NCI-H510A treated with DMSO at 0.1 percent for 48 hours (cell line): ENCODE measurements at regions not wholly inside any gene's neighbourhood (a gene's known extent, or its start where the extent isn't known, plus 50 kb on each side); places are given as distances from the start of the nearest gene placed in this dataset.
"Not testable (repeated sequence)": the region's sequence is repeated elsewhere in the genome, so short reads cannot be mapped to it uniquely, and the experiment has no call there.

Experiments used
- DNase-seq: peaks from one replicate; lab custom pipeline; 2025; lab: John Stamatoyannopoulos, UW

DNA sequence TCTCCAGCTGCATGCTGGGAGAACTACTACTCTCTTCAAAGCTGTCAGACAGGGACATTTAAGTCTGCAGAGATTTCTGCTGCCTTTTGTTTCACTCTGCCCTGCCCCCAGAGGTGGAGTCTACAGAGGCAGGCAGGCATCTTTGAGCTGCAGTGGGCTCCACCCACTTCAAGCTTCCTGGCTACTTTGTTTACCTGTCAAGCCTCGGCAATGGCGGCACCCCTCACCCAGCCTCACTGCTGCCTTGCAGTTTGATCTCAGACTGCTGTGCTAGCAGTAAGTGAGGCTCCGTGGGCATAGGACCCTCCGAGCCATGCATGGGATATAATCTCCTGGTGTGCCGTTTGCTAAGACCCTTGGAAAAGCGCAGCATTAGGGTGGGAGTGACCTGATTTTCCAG lies 61.7 kb downstream of the DMRTA1 start:
- not testable (repeated sequence) for DNase-seq

DNA sequence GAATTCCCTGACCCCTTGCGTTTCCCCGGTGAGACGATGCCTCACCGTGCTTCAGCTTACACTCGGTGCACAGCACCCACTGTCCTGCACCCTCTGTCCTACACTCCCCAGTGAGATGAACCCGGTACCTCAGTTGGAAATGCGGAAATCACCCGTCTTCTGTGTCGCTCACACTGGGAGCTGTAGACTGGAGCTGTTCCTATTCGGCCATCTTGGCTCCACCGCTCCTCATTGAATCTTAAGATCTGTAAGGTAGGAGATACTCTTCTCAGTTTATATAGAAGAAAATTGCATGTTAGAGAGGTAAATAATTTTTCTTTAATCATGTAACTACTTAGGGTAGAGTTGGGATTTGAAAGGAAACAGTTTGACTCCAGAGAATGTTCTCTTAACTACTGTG lies 62.2 kb downstream of the DMRTA1 start:
- DNase-seq, result no peak

DNA sequence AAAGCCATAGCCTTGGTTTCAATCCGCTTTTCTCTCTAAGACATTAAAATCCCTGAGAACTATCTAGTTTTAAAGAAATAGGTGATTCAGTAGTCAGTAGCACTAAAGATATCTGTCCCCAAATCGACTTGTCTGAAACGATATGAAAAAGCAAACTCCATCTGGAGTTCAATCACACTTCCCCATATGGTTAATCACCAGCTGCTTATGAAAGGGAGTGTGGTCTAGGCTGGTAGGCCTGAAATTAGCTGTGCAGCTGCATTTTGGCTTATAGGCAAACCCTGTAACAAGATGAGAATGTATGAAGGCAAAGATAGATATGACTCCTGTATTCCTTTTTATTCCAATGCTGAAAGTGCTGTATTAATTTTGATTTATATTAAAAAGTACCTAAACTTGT lies 65.9 kb downstream of the DMRTA1 start:
- DNase-seq, result no peak

DNA sequence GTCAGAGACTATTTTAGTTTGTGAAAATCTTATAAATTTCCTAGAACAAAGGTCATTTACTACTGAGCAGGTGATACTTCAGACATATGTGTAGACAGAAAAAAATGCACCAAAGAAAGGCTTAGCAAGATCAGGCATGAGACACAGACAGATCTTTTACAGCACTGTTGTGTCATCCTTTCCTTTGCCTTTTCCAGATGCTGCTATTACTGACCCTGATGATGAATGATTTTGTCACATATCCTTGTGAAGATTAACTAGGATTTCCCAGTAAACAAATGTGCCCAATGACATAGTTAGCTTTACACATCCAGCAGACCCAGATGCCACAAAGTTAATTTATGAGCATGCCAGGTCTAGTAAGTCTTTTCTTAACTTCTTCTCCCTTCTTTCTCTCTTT lies 68.2 kb downstream of the DMRTA1 start:
- no peak for DNase-seq

DNA sequence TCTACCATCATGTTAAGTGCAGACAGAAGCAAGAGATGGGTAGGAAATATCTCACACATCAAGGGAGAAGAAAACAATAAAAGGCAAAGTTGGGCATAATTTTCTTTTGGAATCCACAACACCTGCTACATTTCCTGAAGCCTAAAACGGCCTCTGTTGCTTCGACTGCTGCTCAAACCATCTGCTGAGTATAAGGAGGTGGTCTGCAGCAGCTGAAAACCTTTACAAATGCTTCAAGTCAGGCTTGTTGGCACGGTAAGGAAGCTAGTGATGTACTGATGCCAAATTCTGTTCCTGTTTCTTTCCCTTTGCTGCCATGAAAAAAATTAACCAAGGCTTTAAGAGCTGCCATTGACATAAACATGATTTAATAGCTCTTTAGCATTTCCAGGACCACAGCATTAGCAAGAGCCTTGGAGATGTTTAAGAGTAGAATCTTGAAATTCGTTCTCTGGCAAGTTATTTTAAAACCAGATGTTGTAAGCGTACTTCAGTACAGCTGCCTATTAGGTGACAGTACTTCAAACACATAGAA lies 75.6 kb downstream of the DMRTA1 start:
- no peak for DNase-seq

DNA sequence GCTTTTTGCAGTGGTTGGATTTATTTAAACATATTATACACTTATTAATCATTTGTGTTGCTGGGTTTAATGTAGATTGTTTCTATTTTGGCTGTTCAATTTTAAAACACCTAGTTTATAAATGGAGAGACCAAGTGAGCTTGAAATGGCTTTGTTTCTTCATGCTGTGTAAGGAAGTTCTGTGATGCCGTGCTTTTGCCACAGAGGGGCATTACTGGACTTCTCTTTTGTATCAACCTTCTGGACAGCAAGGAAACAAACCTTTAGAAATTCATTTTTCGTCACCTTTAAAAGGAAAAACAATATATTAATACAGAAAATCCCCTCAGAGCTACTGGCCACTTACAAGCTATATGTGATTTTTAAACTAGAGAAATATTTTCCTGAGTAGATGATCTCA lies 81.9 kb downstream of the DMRTA1 start:
- DNase-seq, result no peak

DNA sequence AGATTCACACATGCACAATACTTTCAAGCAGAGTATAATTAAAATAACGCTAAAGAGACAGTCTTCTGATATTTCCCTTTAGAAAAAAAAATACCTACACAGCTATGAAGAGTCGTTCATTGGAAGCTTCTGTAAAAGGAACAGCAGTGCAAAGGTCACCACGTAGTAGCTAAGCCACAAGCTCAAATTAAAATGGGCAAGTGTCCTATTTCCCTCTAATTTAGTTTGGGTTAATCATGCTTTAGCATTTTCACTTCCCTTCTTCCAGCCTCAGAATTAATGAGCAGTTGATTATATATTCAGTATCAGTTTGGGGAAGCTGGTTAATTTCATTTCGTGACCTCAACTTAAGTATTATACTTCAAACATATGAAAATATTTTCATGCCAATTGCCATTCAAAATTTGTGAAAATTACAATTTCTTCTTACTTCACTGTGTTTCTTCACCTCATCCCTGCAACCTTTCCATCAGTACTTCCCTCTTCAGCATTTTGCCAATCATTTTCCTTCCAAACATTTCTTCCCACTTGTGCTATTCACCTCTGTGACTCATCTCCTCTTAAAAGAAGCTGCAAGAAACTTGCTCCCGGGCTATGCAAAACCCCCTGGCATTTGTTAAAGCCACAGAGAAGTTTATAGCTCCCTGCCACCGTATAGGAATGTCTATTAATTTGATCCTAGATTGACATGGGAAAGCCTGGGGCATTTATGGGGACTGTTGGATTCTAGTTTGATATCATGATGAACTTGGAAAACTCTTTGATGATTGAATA lies 83.0 kb downstream of the DMRTA1 start:
- no peak for DNase-seq

DNA sequence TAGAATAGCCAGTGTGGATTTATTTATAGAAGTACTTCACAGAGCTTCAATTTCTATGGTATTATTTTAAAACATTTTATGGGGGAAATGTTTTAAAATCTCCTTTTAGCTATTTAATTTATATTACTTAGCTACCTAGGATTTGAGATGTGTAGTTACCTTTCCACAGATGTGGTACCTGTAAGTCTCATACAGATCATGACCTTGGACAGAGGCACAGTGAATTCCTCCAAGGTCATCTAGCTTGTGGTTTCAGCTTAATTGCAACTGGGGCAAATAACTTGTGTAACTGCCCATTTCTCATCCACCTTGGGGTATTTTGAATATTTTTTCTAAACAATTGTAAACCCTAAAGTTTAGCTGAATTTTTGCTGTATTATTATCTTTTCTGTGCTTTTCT lies 89.2 kb downstream of the DMRTA1 start:
- no peak for DNase-seq

DNA sequence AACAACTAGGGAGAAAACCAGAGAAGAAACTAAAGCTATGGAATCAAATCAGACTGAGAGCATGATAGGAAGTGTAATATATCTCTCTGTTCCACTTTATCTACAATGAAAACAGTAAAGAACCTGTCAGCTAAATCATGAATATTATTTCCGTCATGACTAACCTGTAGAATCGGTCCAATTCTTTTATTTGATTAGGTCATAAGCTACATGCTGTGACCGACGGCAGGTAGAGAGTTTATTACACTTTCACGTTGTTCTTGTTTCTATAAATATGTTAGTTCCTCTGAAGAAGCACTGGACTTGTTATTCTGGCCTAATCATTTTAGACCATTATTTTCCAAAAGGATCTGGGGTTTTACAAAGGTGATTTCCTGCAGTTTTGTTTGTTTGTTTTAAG lies 91.1 kb downstream of the DMRTA1 start:
- DNase-seq, result no peak

DNA sequence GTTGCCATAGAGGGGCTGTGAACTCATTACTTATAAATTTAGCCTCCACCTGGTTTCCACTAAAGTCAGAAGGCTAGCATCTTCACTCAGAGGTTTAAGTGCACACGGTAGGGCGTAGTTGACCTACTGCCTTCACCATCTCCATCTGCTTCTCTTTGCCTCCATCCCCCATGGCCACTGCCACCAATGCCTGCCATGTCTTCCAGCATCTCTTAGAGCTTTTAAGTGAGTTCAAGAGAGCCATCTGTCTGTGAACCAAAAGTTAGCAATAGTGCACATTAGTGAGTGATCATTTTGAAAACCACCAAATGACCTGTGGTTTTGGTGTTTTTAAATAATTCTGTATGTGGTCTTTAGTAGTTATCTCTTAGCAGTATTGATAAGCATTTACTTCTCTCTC lies 102.0 kb downstream of the DMRTA1 start:
- DNase-seq, result no peak

DNA sequence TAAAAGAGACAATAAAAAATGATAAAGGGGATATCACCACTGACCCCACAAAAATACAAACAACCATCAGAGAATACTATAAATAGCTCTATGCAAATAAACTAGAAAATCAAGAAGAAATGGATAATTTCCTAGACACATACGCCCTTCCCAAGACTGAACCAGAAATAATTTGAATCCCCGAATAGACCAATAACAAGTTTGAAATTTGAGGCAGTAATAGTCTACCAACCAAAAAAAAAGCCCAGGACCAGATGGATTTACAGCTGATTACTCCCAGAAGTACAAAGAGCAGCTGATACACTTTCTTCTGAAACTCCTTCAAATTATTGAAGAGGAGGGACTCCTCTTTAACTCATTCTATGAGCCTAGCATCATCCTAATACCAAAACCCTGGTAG lies 128.1 kb downstream of the DMRTA1 start:
- DNase-seq, result no peak

DNA sequence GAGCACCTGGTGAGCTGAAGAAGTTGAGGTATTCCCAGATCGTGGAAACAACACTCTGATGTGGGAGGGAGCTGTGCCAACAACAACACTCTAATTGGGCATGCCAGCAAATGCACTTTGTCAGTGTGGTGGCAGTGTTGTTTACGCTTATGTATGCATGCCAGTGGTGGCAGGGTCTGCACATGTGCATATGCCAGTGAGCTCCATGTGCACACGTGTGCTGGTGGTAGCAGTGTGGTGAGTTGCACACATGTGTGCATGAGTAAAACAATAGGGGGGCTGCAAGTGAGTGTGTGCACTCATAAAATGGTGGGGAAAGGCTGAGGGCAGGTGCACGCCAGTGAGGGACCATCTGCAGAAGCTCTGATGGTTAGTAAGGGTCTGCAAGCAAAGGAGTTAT lies 134.2 kb downstream of the DMRTA1 start:
- DNase-seq, result no peak

DNA sequence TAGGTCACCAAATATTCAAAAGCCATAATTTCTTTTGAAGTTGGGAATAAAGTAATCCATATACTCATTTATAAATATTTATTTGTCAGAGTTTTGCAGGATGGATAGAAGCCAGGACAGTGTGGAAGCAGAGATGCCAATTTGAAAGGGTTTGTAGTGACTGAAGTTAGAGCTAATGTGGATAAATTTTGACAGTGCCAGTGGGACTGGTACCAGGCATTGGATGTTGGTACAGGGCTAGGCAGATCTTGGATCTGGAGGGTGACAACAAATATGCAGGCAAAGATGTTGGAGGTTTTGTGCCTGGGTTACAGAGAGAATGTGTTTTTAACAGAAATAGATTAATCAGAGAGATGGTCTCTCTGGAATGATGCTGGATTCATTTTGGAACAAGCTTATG lies 135.6 kb downstream of the DMRTA1 start:
- no peak for DNase-seq

DNA sequence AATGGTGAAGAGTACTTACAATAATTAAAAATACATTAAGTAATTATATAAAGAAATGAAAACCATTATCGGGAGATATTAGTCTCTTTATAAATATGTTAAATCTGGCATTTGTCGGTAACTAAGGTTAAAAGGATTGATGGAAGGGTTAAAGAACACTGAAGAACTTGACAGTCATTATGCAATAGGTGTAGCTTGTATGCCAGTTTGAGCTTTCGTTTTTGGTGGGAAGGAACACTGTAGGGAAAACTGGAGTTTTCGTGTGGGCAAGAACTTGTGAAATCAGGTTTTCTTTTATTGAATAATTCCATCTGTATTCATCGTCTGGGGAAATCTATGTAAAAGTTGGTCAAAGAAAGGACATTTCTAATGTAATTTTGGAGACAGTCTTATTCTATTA lies 142.3 kb downstream of the DMRTA1 start:
- no peak for DNase-seq

DNA sequence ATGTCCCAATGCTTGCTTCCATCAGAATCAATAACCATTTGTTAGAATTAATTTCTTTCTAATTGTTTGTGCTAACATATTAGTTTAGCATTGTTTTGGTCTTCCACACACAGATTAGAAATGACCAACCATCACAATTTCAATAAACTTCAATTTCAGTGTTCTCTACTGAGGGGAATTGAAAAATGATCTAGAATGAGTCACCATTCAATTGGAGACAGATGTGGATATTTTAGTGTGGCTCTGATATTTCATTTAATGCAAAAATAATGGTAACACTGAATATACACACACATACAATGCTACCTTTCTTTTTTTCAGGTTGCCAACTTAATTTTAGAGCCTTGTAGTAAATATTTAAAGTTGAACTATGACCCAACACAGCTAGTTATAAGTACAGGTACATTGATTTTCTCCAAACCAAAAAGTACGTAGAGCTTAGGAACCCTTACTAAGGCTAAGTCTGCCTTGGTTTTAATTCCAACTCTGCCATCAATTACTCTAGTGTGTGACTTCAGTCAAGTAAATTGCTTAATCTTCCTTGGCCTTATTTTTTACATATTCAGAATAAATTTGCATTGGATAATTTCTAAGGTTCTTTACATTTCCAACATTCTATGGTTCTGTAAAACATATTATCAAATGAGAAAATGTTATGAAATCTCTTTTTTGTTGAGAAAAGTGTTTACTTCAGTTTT lies 143.9 kb downstream of the DMRTA1 start:
- DNase-seq, result no peak

DNA sequence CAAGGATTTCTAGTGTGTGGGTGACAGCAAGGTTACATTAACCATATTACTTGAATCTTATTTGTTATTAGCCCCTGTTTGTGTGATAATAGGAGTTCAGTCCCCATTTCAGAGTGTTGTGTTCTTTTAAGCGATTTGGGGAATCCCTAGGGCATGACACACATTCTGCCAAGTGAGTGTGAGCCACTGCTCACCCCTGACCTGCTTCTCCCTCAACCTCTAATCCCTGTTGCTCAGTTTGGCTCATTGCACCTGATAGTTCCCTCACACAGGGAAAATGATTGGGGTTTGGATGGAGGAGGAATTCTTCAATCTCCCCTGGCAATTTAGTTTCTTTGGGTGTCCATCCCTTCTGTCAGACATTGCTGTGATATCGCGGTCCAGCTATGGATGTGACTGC lies 149.2 kb downstream of the DMRTA1 start:
- no peak for DNase-seq

DNA sequence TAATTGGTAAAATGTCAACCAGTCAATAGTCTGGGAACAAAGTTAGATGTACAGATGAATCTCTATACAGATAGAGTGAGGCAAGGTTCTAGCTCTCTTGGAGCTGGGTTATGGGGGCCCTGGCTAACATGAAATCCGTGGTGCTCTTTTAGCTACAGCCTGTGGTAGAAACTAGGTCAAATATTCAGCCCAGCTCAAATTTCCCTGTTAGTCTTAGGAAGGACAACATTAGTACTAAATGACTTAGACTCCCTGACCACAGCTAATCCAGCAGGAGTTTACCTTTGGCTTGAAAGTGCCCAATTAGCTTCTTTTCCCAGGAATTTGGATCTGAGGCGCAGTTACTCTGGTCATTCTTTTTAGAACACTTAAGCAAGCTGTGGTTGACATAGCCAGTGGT lies 170.5 kb downstream of the DMRTA1 start:
- no peak for DNase-seq

DNA sequence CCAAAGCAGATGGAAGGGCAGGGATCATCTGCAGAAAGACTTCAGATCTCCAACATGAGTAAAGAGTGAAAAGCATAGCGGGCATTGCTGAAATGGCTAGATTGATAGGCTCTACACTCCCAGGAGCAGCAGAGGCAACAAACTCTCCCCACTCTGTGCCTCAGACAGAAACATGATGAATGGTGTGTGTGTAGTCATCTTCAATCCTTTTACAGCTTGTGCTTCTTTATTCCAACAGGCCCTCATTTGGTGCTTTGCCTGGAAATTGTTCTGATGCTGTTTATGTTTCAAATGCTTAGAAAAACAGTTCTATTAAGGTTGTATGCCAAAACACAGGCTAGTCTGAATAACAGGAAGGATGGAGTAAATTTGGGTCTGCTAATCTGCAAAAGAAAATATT lies 176.2 kb downstream of the DMRTA1 start:
- DNase-seq, result no peak

DNA sequence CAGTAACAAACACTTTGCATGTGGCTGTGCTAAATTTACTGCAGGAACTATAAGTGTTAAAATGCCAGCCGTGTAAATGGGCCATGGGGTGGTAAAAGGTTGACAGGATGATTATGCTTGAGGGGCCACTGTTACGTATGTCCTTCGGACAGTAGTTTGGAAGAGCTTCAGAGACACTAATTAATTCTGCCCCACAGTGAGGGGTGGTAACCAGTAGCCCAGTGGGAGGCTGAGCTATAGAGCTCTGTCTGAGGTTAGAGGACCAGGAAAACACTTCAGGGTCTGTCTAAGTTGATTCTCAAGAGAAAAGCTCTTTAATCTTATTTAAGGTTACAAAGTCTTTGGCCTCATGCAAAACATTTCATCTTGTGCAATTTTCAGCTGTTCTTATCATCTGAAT lies 176.6 kb downstream of the DMRTA1 start:
- DNase-seq, result no peak

DNA sequence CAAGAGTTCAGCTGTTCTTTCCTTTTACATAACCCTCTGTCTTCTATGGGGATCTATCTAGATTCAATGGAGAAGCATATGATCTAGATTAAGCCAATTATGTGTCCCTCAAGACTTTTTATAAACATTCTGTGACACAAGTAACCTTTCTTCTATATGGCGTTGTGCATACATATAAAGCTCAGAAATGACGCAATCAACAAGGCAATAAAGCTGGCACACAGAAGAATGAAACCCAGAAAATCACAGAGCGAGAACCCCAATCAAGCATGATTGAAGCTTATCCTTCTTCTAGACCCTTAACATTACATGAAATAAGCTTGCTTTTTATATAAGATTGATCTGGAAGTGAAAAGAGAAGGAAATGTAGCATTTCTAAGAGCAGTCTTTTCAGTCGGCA lies 178.9 kb downstream of the DMRTA1 start:
- no peak for DNase-seq

DNA sequence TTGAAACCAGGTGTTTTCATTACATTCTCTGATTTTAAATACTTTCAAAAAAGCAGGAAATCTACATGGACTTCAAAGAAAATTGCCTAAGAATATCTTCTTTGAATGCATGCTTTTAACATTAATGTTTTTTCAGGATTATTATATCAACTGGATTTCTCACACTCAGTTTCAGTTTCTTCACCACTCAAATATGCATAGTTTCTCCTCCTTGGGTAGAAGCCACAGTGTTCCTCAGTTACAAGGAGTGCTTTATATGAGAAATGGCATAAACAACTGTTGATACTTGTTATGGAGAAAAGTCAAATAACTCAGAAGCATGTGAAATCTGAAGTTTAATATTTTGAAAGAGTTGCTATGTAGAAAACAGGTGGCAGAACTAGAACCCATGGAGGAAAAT lies 196.9 kb downstream of the DMRTA1 start:
- DNase-seq, result no peak

DNA sequence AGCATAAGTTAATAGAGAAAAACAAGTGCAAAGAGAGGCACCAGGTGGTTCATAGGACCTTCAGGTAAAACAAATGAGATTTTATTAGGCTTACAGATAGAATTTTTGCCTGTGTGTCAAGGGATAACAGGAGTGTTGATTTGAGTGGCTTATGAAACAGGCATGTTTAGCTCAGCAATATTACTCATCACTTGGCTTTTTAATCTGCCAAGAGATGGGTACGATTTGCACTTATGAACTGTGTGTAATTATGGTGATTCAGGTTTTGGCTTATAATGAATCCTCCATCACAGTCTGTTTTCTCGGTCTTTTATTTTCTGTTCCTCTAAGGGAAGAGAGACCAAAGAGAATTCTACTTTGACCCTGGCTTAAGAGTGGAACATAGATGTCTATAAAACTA lies 199.3 kb downstream of the DMRTA1 start:
- no peak for DNase-seq

DNA sequence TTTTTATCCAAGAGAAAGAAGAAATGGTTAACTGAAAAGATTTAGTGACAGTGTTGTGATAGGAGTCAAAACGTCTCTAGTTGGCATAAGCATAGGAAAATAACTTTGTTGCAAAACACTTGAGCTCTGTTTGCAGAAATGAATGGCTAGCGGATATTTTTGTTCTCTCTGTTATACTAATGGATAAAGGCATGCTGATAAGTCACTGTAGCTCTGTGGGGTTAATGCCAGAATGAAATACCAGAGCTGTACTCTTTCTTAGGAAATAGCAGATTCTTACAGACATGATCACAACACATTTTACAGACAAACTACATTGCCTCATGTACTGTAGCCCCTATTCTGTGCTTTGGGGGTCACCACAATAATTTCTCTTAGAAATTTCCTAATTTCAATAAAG lies 202.8 kb downstream of the DMRTA1 start:
- DNase-seq, result no peak

DNA sequence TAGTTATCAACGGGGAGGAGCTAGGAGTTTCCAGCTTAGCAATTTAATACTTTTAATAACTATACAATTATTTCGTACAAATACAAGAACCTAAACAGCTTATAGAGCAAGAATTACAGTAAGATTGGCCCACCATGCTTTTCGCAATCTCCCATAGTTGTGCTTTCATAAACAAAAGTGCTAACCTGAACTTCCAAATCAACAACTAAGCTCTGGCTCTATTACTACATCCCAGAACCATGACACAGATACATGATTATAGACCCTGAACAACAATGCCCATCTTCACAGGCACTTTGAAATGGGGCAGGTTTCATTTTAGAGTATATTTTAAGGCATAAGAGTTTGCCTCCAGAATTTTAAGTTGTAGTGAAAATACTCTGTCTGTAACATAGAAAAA lies 203.5 kb downstream of the DMRTA1 start:
- no peak for DNase-seq
